Fibroblast of lung (primary cell): ENCODE measurements at regions not wholly inside any gene's neighbourhood (a gene's known extent, or its start where the extent isn't known, plus 50 kb on each side); places are given as distances from the start of the nearest gene placed in this dataset.

Experiments
- DNase-seq, 2 donors: peaks; one replicate each; pipeline versions ENCODE4 v3.0.0 to v3.0.0-alpha.2; 2010; ENCODE audit warnings: low read depth in 2 of 2
- H2AFZ ChIP-seq: 2 replicates; pipeline ENCODE4 v1.5.1; 2012; ENCODE audit warnings: low read length, control low read depth, inconsistent platforms
- H3K27ac ChIP-seq: 2 replicates; pipeline ENCODE4 v1.5.1; 2011; ENCODE audit warnings: low read length, control low read depth; ENCODE audit not compliant: insufficient read depth
- H3K27me3 ChIP-seq: 2 replicates; pipeline ENCODE4 v1.5.1; 2011; ENCODE audit warnings: mild to moderate bottlenecking, low read length; ENCODE audit not compliant: control insufficient read depth, insufficient read depth
- H3K36me3 ChIP-seq: 2 replicates; pipeline ENCODE4 v1.5.1; 2011; ENCODE audit warnings: low read length; ENCODE audit not compliant: control insufficient read depth, insufficient read depth
- H3K4me1 ChIP-seq: 2 replicates; pipeline ENCODE4 v1.5.1; 2011; ENCODE audit warnings: low read length; ENCODE audit not compliant: control insufficient read depth, insufficient read depth; ENCODE audit errors: extremely low read depth
- H3K4me2 ChIP-seq: 2 replicates; pipeline ENCODE4 v1.5.1; 2011; ENCODE audit warnings: low read length, control low read depth; ENCODE audit not compliant: insufficient read depth; ENCODE audit errors: extremely low read depth
- H3K4me3 ChIP-seq, 4 experiments: fragments of 200-600 bp in 1 of 4; sonication (generic) in 1 of 4; replicated peaks in 1 of 4; 2 replicates each; pipeline ENCODE4 v1.5.1; 2011 to 2016; ENCODE audit warnings: low read length in 4 of 4, low read depth in 3 of 4, mild to moderate bottlenecking in 3 of 4, control low read depth in 2 of 4, inconsistent platforms in 1 of 4, mixed read lengths in 1 of 4; ENCODE audit not compliant: insufficient read depth in 1 of 4; ENCODE audit errors: control extremely low read depth in 1 of 4
- H3K79me2 ChIP-seq: 2 replicates; pipeline ENCODE4 v1.5.1; 2012; ENCODE audit warnings: mild to moderate bottlenecking, low read length, inconsistent platforms; ENCODE audit not compliant: control insufficient read depth, insufficient read depth
- H3K9ac ChIP-seq: 2 replicates; pipeline ENCODE4 v1.5.1; 2011; ENCODE audit warnings: mild to moderate bottlenecking, low read length, control low read depth; ENCODE audit not compliant: insufficient read depth
- H3K9me3 ChIP-seq: 2 replicates; pipeline ENCODE4 v1.5.1; 2012; ENCODE audit warnings: low read depth, low read length; ENCODE audit not compliant: control insufficient read depth, insufficient read depth
- H4K20me1 ChIP-seq: 2 replicates; pipeline ENCODE4 v1.5.1; 2011; ENCODE audit warnings: low read length; ENCODE audit not compliant: control insufficient read depth, insufficient read depth; ENCODE audit errors: extremely low read depth
- CTCF ChIP-seq, 2 donors: IDR thresholded peaks in 1 of 2; conservative IDR thresholded peaks in 1 of 2; 1 replicate in 1 of 2; 2 replicates in 1 of 2; pipeline ENCODE4 v1.5.1; 2011 to 2012; ENCODE audit warnings: low read length in 2 of 2, control low read depth in 1 of 2, inconsistent platforms in 1 of 2, low read depth in 1 of 2, mild to moderate bottlenecking in 1 of 2
- EZH2 ChIP-seq: IDR thresholded peaks from 2 replicates; pipeline ENCODE4 v1.5.1; 2012; ENCODE audit warnings: low read length, control low read depth, mild to moderate bottlenecking; ENCODE audit errors: missing control alignments

- no peaks in the 10 kb centered on the region for H3K79me2 ChIP-seq
- no peaks in the 10 kb centered on the region for H3K36me3 ChIP-seq
- H3K27ac ChIP-seq, result no peak overlapping the region
- no peak overlapping the region for H3K4me3 ChIP-seq
- no peak overlapping the region for H2AFZ ChIP-seq
- no peak overlapping the region for H3K9ac ChIP-seq
- no peaks in the 10 kb centered on the region for H3K27me3 ChIP-seq
- H3K4me2 ChIP-seq, result no peak overlapping the region
- TF ChIP-seq EZH2 (no peak), CTCF (conservative IDR thresholded peaks at IDR 0.05 in 1 of 2, IDR thresholded peaks at IDR 0.05 in 1 of 2; ENCODE audit: low read depth in 1 of 2, low read length in 2 of 2) (no peak)
- no peak for DNase-seq
- H3K9me3 ChIP-seq, result no peaks in the 10 kb centered on the region
- no peaks in the 10 kb centered on the region for H4K20me1 ChIP-seq
- peaks cover 6% of the 10 kb centered on the region for H3K4me1 ChIP-seq
Observed at GRCh38 chr20:17793986-17794385, 94.2 kb downstream of the BANF2 start.

- H3K27me3 ChIP-seq, result no peaks in the 10 kb centered on the region
- TF ChIP-seq EZH2 (no peak), CTCF (conservative IDR thresholded peaks at IDR 0.05 in 1 of 2, IDR thresholded peaks at IDR 0.05 in 1 of 2; ENCODE audit: low read depth in 1 of 2, low read length in 2 of 2) (no peak)
- no peak for DNase-seq
- H3K79me2 ChIP-seq, result no peaks in the 10 kb centered on the region
- H3K9ac ChIP-seq, result no peak overlapping the region
- no peaks in the 10 kb centered on the region for H4K20me1 ChIP-seq
- no peak overlapping the region for H3K4me3 ChIP-seq
- H3K36me3 ChIP-seq, result no peaks in the 10 kb centered on the region
- H2AFZ ChIP-seq, result no peak overlapping the region
- no peaks in the 10 kb centered on the region for H3K4me1 ChIP-seq
- no peak overlapping the region for H3K4me2 ChIP-seq
- H3K27ac ChIP-seq, result no peak overlapping the region
- no peaks in the 10 kb centered on the region for H3K9me3 ChIP-seq
Observed at GRCh38 chr20:17790296-17790695, 90.5 kb downstream of the BANF2 start.

- TF ChIP-seq CTCF (conservative IDR thresholded peaks at IDR 0.05 in 1 of 2, IDR thresholded peaks at IDR 0.05 in 1 of 2; ENCODE audit: low read depth in 1 of 2, low read length in 2 of 2) (no peak), EZH2 (no peak)
Observed at GRCh38 chr20:17787816-17788215, 88.0 kb downstream of the BANF2 start.

More at GRCh38 chr20:17787816-17788215, 88.0 kb downstream of the BANF2 start:
- H3K79me2 ChIP-seq, result no peaks in the 10 kb centered on the region
- H3K4me1 ChIP-seq, result no peaks in the 10 kb centered on the region
- no peaks in the 10 kb centered on the region for H4K20me1 ChIP-seq
- H3K4me2 ChIP-seq, result no peak overlapping the region
- no peak for DNase-seq
- H3K9me3 ChIP-seq, result no peaks in the 10 kb centered on the region
- no peaks in the 10 kb centered on the region for H3K27me3 ChIP-seq
- no peak overlapping the region for H3K27ac ChIP-seq
- no peak overlapping the region for H3K4me3 ChIP-seq
- H3K9ac ChIP-seq, result no peak overlapping the region
- no peak overlapping the region for H2AFZ ChIP-seq
- no peaks in the 10 kb centered on the region for H3K36me3 ChIP-seq
